IPS-NIHi11 (cell line): ENCODE measurements at regions not wholly inside any gene's neighbourhood (a gene's known extent, or its start where the extent isn't known, plus 50 kb on each side); places are given as distances from the start of the nearest gene placed in this dataset.

Experiments
- DNase-seq: peaks from one replicate; pipeline ENCODE4 v3.0.0; 2012; ENCODE audit warnings: mixed read lengths, low spot score

DNA sequence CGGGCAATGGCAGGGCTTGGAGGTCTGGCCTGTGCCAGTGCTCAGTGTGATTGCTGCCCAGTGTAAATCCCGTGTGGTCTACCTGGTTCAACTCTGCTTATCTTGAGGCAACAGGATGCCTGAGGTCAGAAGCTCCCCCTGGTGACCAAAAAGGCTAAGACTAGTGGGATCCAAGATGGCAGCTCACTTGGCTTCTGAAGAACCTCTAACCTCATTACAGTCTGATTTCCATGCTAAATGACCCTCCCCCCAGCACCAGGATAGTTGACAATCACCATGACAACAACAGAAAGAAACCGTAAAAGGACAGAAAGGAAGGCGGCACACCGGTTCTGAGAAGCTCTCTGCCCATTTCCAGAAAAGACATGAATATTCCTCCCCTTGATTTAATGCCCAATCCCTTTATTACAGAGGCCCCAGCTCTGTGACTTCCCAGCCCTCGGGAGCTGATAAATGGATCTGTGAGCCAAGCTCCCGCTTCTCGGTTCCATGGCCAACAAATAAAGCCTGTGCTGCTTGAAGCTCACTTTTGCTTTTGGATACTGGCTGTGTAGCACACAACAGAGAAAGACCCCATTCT is 398.4 kb downstream of the CTTN start:
- no peak for DNase-seq

- DNase-seq = no peak
Observed at GRCh38 chr11:70798296-70798695, 400.0 kb downstream of the CTTN start.

- DNase-seq = no peak
Observed at GRCh38 chr11:70799386-70799785, 401.1 kb downstream of the CTTN start.

DNA sequence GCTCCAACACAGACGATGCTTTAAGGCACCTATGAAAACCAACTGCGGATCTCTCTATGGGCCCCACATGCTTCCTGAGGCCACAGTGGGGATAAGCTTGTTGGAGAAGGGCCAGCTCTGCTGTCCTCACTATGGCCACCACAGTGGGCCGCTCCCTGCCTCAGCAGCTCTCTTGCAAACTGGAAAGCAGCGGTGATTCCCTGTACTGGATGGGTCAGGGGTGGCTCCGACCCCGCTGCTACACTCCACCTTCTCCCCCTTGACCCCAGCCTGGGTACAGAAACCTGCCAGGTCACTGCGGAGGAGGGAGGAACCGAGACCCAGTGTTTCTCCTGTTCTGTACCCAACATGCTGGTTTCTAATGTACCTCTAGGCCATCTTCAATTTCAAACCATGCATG is 403.9 kb downstream of the CTTN start:
- DNase-seq = no peak

DNA sequence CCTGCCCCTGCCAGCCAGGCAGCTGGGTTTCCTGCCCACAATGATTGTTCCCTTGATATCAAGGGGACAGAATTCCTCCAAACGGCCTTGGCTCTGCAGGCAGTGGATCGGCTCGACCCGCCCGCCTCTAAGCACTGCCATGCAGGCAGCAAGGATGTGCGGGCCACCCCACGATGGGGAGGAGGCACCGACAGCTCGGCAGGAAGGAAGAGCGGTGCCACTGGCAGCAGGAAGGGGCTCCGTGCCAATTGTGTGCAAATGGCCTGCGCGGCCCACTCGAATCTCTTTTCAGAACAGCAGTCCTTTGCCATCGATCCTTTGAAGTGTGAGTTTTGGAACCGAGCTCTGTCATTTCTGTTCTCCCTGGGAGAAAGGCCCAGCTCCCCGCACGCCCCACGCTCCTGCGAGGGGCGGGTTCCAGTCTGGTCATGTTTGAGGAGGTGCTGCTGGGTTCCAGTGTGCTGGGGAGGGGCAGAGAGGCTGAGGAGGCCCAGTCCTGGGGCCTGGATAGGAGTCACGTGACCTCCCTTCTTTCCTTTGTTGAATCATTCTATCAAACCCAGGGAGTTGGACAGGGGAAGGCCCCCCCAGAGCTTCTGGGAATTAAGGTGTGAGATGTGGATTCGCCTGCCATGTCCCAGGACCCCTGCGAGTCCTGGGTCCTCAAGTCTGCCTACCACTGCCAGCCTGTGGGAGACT is 406.0 kb downstream of the CTTN start:
- no peak for DNase-seq

DNA sequence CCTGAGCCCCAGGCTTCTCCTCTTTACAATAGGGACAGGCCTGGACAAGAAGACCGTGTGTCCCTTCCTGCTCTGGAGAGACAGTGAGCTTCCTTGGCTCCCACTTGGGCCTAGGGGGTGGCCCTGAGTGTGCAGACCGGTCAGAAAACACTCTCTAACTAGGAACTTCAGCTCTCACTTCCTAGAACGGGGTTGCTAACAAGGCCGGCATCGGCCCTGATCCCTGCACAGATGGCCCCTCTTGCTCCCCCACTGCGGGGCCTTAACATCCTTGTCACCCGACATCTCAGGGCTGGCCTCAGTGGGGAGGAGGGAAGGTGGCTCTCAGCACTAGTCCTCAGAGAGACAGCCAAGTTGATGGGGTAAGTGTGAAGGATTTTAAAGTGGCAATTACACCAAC is 406.9 kb downstream of the CTTN start:
- no peak for DNase-seq

DNA sequence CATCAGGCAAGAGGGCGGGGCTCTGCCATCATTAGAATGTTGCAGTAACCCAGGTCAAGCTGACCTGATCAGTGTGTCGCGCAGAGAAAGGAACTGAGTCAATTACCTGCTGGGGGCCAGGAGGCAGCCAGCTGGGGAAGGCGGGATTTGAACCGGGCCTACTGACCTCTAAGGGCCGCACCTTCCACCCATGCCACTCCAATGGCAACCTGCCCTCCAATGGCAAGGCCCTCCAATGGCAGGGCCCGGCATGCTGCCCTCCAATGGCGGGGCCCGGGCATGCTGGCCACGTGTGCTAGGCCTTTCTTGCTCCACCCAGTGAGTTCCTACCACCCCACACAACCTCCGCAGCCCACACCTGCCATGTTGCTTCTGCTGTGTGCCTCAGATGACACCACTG is 407.6 kb downstream of the CTTN start:
- DNase-seq = no peak

GRCh38 chr11:70806461-70807194 is 408.3 kb downstream of the CTTN start:
- DNase-seq = no peak

- DNase-seq = no peak
Observed at GRCh38 chr11:70807195-70807543, 408.8 kb downstream of the CTTN start.

DNA sequence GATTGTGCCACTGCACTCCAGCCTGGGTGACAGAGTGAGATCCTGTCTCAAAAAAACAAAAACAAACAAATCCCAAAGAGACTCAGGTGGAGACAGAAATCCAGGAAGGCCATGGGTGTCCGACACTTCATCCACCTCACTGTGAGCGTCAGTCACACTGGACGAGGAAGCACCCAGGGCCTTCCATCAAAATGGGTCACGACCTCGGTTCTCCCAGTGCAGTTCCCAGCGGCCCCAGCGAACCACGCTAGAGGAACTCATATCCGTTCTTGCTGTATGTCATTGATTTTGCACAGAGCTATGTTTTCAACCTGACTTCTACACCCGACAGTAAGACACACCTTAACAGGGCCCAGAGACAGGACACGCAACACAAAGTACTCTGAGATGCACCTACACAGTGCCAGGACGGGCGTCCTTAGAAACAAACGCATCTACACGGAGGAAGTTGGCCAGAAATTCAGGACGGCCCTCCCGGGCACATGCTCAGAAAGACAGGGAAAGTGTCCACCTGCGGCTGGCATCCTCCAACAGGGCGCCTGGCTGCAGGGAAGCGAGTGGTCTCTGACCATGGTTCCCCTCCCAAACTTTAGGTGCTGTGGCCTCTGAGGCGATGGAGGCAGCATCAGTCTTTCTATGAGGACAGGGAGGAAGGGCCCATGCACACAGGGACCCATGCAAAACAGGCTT is 410.5 kb downstream of the CTTN start:
- no peak for DNase-seq

DNA sequence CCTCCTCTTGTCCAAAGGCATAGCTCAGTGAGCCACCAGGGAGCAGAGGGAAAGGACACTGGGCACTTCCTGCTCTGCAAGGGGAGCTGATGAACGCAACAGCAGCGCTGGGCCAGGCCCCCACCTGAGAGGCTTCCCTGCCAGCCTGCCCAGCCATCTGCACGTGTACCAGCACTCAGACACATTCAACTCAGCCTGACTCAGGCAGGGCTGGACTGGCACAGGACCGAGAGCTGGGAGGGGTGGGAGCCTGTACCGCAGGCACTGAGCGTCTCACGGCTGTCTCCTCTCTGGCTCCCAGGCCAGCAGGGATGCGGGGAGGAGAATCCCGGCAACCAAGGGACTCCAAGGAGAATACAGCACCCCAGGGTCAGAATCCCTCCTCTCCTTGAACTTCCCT is 411.8 kb downstream of the CTTN start:
- DNase-seq = no peak

- DNase-seq = no peak
Observed at GRCh38 chr11:70810681-70811080, 412.4 kb downstream of the CTTN start.

- no peak for DNase-seq
Observed at GRCh38 chr11:70811483-70811882, 413.2 kb downstream of the CTTN start.

DNA sequence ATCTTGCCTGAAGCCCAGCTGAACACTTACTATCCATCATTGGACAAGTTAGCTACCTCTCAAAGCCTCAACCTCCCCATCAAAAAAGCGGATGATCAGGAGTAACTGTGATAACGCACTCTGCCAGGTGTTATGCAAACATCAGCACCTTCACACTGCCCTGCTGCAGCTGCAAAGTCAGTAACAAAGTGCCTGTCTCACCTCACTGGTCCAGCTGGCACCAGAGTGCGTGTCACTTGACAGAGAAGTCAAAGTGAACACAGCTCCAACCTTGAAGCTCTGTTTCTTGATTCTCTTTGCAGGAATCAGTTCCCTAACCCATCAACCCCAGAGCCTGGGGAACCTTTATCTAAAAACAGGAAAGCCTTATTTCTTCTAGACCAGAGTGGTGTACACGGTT is 413.6 kb downstream of the CTTN start:
- no peak for DNase-seq

GRCh38 chr11:70812472-70812871 is 414.1 kb downstream of the CTTN start:
- DNase-seq = no peak

DNA sequence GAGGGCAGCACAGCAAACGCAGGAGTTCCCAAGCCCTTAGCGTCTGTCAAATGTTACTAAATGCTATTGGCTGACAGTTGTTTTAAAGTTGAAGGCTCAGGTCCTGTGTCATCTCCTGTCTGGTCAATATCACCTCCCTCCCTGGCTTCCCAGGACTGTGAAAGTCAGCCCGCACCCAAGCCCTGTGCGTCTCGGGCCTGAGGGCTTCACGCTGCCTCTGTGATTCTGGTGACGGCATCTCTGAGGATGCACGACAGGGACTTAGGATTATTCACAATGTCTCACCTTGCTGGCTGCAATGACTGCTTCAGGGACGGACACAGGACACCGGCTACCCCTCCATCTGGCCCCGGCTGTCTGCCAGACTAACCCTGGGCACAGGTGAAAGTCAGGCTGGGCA is 415.3 kb downstream of the CTTN start:
- no peak for DNase-seq

DNA sequence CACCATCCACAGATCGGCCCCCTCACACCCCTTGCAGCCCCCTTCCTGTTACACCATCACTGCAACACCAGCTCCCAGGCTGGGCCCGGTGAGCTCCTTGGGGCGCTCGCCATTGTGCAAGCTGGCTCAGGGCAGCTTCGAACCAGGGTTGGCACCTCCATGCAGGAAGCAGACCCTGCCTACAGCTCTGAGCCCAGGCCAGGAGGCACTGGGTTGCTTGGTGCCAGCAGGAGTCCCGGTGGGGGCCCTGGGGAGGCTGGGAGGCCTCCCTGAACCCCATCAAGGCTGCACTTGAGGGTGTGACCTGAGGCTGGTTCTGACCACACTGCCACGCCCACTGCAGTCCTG is 417.1 kb downstream of the CTTN start:
- no peak for DNase-seq

DNA sequence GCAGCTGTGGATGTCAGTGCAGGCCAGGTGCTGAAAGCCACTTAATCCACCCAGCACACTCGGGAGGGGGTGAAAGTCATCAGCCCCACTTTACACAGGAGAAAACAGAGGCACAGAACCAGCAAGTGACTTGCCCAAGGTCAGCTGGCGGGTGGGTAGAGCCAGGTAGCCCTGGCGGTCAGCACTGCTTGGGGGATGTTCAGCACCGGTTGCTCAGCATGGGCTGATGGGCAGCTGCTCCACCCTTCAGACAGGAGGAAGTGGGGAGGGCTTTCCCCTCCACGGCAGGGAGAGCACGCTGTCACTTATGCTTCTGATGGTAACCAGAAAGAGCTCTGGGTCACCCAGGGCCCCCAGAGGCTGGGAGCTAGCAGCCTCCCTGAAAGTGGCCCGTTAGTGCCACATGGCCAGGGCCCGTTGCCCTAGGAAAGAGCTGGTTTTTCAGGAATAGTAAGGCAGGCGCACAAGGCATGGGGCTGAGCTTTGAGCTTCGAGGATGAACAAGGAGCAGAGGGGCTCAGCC is 417.9 kb downstream of the CTTN start:
- no peak for DNase-seq

GRCh38 chr11:70818351-70818750 is 420.0 kb downstream of the CTTN start:
- no peak for DNase-seq

- DNase-seq = no peak
Observed at GRCh38 chr11:70819022-70819421, 420.7 kb downstream of the CTTN start.

GRCh38 chr11:70820311-70820710 is 422.0 kb downstream of the CTTN start:
- no peak for DNase-seq

DNA sequence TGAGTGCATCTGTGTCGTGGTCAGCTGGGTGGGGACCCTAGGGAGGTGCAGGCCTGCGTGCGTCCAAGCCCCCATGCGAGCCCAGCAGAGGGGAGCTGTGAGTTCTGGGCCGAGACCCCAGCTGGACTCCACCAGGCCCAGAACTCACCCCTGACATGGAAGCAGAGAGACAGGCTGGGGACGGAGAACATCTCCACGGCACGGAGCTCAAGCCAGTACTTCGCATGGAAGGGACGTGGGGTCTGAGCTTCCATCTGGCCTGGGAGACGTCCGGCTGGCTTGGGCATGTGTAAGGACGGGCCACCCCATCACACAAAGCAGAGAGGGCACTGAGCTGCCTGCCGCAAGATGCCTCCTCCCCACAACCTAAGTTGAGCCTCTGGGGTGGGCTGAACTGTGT is 422.4 kb downstream of the CTTN start:
- DNase-seq = no peak

GRCh38 chr11:70823771-70824170 is 425.4 kb downstream of the CTTN start:
- DNase-seq = no peak
